HUDEP-2 (cell line): ENCODE measurements at regions not wholly inside any gene's neighbourhood (a gene's known extent, or its start where the extent isn't known, plus 50 kb on each side); places are given as distances from the start of the nearest gene placed in this dataset.
"Not testable (repeated sequence)": the region's sequence is repeated elsewhere in the genome, so short reads cannot be mapped to it uniquely, and the experiment has no call there.

Experiments
- DNase-seq, 76 experiments: peaks; one replicate each; lab custom pipeline; 2025; ENCODE audit not compliant: unreplicated experiment in 76 of 76; lab: John Stamatoyannopoulos, UW

DNA sequence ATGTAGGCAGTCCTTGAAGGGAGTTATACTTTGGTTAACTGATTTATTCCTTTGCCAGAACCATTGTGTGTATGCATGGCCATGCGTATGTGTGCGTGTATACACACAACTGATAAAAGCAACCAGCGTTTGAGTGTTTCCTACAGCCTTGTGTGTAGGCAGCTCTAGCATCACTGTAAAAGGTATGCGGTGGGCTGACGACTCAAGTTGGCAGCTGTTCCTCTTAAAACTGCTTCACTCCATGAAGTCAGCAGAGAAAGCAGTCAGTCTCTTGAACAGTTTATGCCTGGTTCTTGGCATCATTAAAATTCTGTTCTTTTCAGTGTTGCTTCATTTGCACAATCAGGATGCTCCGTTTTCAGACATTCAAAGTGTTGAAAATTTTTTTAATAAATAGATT is 103.5 kb upstream of the FRMPD4 start:
- no peak for DNase-seq

DNA sequence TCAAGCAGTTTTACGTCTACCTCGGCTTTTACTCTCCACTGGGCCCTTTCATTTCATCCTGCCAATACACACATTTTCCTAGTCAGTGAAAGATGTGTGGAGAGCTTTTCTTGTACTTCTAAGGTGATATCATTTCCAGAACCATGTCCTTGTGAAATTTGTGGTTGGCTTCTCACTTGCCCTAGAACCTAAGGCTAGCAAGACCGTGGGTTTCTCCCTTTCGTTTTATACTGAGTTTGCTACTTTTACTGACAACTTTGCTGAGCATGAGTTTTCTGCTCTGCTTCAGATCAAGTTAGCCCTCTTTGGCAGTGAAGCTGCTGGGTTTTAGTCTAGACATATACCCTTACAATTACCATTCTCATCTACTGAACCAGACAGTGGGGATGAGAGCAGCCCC is 95.7 kb upstream of the FRMPD4 start:
- DNase-seq = no peak

DNA sequence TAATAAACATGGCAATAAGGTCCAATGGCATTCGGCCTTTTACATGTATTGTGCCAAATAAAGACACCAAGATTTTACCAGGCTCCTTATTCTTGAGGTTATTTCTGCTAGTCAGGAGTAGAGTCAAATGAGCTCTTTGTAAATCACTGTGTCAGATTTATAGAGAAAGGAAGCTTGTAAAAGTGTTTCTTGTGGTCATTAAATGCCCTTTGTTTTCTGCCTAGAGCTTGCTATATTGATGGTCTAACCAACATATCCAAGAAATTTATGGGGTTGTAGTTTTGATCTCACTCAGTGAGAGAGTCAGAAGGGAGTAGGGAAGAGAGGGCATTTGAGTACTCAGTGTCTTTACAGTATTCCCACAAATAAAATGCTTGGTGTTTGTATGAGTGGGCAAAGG is 86.2 kb upstream of the FRMPD4 start:
- DNase-seq = no peak

DNA sequence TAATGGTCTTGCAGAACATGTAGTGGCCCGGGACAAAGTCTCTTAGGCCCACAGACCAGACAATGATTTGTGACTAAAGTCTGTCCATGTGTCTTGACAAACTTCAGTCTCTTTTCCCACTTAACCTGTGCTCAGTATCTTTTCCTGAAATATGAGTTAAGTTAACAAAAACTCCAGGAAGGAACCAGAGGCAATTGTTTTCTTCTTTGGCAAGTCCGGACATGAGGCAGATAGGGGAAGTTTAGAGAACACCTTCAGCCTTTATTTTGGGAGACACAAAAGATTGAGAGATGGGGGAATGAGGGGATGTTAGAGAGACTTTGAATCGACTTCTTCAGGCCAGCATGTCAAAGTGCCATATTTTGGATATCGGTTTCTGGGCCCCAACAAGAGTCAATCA is 80.2 kb upstream of the FRMPD4 start:
- DNase-seq = no peak

DNA sequence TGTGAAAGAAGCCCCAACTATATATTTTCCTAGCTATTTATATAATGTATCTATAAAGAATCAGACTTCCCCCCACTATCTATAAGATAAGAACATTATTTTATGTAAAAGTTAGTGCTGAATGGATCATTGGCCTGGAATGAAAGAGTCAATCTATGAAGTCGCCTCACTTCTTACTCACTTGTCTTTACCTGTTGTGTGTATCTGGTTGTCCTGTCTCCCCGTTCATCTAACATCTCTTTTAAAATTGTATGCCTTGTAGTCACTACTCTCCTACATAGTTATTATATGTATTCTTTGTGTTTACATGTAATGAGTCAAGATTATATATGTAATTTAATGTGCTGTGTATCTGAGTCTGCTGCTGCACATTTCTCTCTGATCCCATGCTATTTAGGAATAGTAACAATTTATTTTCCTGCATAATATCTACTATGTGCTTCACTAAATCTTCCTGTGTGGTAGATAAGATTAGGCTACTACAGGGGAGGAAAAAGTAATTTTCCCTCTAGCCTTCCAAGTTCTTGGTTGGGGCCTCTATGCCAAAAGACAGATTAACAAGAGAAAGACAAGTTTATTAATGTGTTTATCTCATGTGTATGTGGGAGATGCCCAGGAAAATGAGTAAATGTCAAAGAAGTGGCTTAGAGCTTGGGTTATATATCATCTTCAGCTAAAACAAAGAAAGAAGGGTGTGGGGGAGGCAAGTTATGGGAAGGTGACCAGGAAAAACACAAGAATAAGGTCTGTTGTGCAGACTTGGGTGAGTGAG is 77.6 kb upstream of the FRMPD4 start:
- DNase-seq = no peak

DNA sequence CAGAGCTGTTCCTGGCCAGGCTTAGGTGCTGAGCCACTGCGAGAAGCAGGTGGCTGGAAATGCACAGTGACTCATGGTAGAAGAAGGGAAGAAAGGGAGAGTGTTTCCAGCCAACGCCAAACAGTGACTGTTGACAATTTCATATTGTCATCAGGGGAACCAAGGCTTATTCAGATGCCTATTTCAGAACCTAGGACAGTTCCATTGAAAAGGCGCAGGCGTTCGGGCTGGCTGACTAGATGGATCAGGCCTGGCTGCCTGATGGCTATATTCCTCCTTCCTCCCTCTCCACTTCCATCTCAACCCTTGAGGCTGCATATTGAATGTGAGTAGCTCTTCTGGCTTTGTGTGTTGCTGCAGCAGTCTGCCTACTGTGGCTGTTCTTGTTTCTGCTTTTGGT is 73.0 kb upstream of the FRMPD4 start:
- no peak for DNase-seq

DNA sequence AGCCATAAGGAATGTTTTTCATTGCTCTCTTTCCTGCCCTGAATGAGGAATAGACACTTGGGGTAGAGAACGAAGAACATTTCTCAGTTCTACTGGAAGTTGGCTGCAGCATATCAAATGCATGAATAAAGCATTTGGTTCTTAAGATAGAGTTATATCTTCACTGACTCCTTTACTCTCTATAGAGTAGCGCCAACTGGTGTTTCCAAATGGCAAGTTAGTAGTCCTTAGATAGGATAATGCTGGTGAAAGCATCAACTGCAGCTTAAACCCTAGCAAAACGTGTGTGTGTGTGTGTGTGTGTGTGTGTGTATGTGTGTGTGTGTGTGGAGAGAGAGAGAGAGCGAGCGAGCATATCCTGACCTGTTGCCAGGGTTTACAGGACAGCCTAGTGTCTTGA is 62.2 kb upstream of the FRMPD4 start:
- no peak for DNase-seq

DNA sequence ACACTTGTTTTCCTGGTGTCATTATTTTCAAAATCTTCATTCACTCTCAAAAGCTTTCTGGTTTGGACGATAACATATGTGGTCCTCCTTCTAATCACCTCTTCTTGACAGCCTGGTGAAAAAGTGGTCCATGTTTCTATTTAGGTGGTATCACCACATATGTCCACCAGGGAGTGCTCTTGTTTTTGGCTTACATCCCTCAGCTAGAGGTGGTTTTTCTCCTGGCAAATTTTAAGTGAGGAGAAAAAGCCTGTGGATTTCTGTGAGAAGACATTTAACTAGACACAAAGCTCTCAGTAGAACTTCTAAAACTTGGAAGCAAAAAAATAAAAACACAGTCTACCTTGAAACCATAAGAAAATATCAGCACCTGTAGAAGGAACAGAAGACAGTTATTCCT is 58.0 kb upstream of the FRMPD4 start:
- no peak for DNase-seq

DNA sequence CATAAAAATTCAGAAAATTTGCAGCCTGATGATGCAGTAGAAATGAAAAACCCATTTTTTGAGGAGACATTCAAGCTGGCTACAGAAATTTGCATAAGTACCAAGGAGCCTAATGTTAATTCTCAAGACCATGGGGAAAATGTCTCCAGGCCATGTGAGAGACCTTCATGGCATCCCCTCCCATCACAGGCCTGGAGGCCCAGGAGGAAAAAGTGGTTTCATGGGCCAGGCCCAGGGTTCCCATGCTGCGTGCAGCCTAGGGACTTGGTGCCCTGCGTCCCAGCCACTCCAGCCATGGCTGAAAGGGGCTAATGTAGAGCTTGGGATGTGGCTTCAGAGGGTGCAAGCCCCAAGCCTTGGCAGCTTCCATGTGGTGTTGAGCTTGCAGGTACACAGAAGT is 55.3 kb upstream of the FRMPD4 start:
- DNase-seq = not testable (repeated sequence)
